SU-DHL-6 (cell line): ENCODE measurements at regions not wholly inside any gene's neighbourhood (a gene's known extent, or its start where the extent isn't known, plus 50 kb on each side); places are given as distances from the start of the nearest gene placed in this dataset.

Source experiments
- H2AFZ ChIP-seq: fragments of 200-600 bp; sonication (generic); 2 replicates; pipeline ENCODE4 v1.6.1; 2014; ENCODE audit warnings: low read depth, mild to moderate bottlenecking, moderate library complexity, mixed read lengths, antibody characterized with exemption, low read length; ENCODE audit not compliant: severe bottlenecking
- H3F3A ChIP-seq: fragments of 200-600 bp; shearing (Covaris generic); 2 replicates; pipeline ENCODE4 v1.6.0; 2016; ENCODE audit warnings: antibody characterized with exemption, mild to moderate bottlenecking; ENCODE audit not compliant: insufficient read depth
- H3K27ac ChIP-seq: fragments of 200-600 bp; sonication (generic); 2 replicates; pipeline ENCODE4 v1.5.1; 2016; ENCODE audit warnings: low read depth, mild to moderate bottlenecking, low read length, moderate library complexity, mixed read lengths
- H3K27me3 ChIP-seq: fragments of 200-600 bp; sonication (generic), shearing (Covaris generic); 2 replicates; pipeline ENCODE4 v1.6.0; 2014; ENCODE audit warnings: mild to moderate bottlenecking, low read length
- H3K36me3 ChIP-seq: fragments of 200-600 bp; sonication (generic); 2 replicates; pipeline ENCODE4 v1.6.1; 2014; ENCODE audit warnings: mild to moderate bottlenecking, low read length, mixed read lengths
- H3K4me2 ChIP-seq: fragments of 300-600, 200-600 bp; shearing (Covaris generic), sonication (generic); 2 replicates; pipeline ENCODE4 v1.6.0; 2014; ENCODE audit warnings: low read length, low read depth, mild to moderate bottlenecking; ENCODE audit not compliant: poor library complexity, severe bottlenecking
- H3K4me3 ChIP-seq: fragments of 200-600 bp; sonication (generic); 2 replicates; pipeline ENCODE4 v1.5.1; 2014; ENCODE audit warnings: antibody characterized with exemption, low read length, mild to moderate bottlenecking, mixed read lengths; ENCODE audit not compliant: insufficient read depth, poor library complexity, severe bottlenecking
- H3K79me2 ChIP-seq: fragments of 200-600 bp; sonication (generic); 2 replicates; pipeline ENCODE4 v1.6.1; 2014; ENCODE audit warnings: mild to moderate bottlenecking, low read length, moderate library complexity; ENCODE audit not compliant: insufficient read depth
- H3K9ac ChIP-seq: fragments of 200-600 bp; sonication (generic); 2 replicates; pipeline ENCODE4 v1.7.0; 2014; ENCODE audit warnings: mild to moderate bottlenecking, low read length
- H3K9me2 ChIP-seq: fragments of 200-600 bp; sonication (generic); replicated peaks from 2 replicates; pipeline ENCODE4 v1.6.1; 2014; ENCODE audit warnings: low read length; ENCODE audit not compliant: insufficient read depth
- H3K9me3 ChIP-seq: fragments of 200-600 bp; sonication (generic); 2 replicates; pipeline ENCODE4 v1.6.1; 2014; ENCODE audit warnings: low read length, mixed read lengths; ENCODE audit not compliant: insufficient read depth
- H4K20me1 ChIP-seq: fragments of 200-600 bp; sonication (generic); 2 replicates; pipeline ENCODE4 v1.6.1; 2014; ENCODE audit warnings: low read depth, mild to moderate bottlenecking, antibody characterized with exemption, low read length, moderate library complexity, mixed read lengths
- EZH2phosphoT487 ChIP-seq: fragments of 200-600 bp; sonication (generic), shearing (Covaris generic); conservative IDR thresholded peaks from 2 replicates; pipeline ENCODE4 v1.6.1; 2018; ENCODE audit warnings: mild to moderate bottlenecking, antibody characterized with exemption, low read length, moderate library complexity, mixed read lengths
- TF ChIP-seq, protein P1 (sequence below): fragments of 200-600 bp; sonication (generic); IDR thresholded peaks from one replicate; pipeline ENCODE4 v1.5.1; 2017; ENCODE audit warnings: antibody characterized with exemption, mild to moderate bottlenecking, low read length, moderate library complexity; ENCODE audit not compliant: insufficient read depth, poor library complexity, severe bottlenecking

DNA sequence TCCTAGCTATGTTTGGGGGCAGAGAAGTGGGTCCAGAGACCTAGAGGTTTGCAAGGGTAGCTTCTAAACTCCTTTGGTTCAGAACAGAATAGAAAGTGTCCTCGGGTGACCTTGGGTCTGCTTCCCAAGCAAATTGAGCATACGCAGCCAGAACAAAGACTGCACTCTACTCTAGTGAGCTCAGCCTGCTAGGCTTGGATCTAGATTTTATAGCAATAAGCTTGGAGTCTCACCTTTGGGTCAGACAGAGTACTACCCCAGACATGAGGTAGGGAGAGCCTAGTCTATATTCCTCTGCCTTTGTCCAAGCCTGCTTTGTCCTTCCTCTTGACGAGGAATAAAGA lies 52.6 kb upstream of the ELF5 start:
- Histone ChIP-seq H3K4me2 (no peak overlapping the region), H3K9me3 (no peaks in the 10 kb centered on the region), H3K36me3 (no peaks in the 10 kb centered on the region), H3K9me2 (no peaks in the 10 kb centered on the region), H4K20me1 (no peaks in the 10 kb centered on the region), H3K4me3 (no peak overlapping the region), H3K9ac (no peak overlapping the region), H2AFZ (no peak overlapping the region), H3F3A (no peaks in the 10 kb centered on the region), H3K27me3 (no peaks in the 10 kb centered on the region), H3K27ac (no peak overlapping the region), H3K79me2 (no peaks in the 10 kb centered on the region)
- TF ChIP-seq EZH2phosphoT487 = no peak

- Histone ChIP-seq H3K9me2 (no peaks in the 10 kb centered on the region), H3K9me3 (no peaks in the 10 kb centered on the region), H3F3A (no peaks in the 10 kb centered on the region), H4K20me1 (no peaks in the 10 kb centered on the region), H3K27me3 (no peaks in the 10 kb centered on the region), H3K4me2 (no peak overlapping the region), H3K79me2 (no peaks in the 10 kb centered on the region), H3K36me3 (no peaks in the 10 kb centered on the region), H2AFZ (no peak overlapping the region), H3K9ac (no peak overlapping the region), H3K4me3 (no peak overlapping the region), H3K27ac (no peak overlapping the region)
- TF ChIP-seq, protein P1, sequence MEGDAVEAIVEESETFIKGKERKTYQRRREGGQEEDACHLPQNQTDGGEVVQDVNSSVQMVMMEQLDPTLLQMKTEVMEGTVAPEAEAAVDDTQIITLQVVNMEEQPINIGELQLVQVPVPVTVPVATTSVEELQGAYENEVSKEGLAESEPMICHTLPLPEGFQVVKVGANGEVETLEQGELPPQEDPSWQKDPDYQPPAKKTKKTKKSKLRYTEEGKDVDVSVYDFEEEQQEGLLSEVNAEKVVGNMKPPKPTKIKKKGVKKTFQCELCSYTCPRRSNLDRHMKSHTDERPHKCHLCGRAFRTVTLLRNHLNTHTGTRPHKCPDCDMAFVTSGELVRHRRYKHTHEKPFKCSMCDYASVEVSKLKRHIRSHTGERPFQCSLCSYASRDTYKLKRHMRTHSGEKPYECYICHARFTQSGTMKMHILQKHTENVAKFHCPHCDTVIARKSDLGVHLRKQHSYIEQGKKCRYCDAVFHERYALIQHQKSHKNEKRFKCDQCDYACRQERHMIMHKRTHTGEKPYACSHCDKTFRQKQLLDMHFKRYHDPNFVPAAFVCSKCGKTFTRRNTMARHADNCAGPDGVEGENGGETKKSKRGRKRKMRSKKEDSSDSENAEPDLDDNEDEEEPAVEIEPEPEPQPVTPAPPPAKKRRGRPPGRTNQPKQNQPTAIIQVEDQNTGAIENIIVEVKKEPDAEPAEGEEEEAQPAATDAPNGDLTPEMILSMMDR = no peak
- TF ChIP-seq EZH2phosphoT487 = no peak
Measured at GRCh38 chr11:34566736-34567135, 53.1 kb upstream of the ELF5 start.

DNA sequence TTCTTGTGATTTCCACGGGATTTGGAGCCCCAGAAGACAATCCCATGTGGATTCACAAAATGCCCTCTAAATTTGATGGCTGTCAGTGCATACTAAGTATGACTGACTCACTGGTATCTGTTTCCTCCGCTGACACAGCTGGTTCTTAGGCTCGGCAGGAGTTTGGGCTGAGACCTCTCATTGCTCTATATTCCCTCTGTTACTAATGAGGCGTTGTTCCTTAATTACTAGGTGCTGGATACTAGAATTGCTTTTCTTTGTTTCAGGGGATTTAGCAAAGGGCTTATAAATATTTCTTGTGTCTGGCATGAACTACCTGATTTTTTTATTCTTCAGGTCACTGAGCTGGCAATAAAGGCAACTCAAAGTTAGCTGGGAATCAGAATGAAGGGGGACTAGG lies 53.2 kb upstream of the EHF start:
- H3K27ac ChIP-seq = no peak overlapping the region
- H3K27me3 ChIP-seq = no peaks in the 10 kb centered on the region
- H3K9me3 ChIP-seq = no peaks in the 10 kb centered on the region
- no peaks in the 10 kb centered on the region for H3K9me2 ChIP-seq
- H3K9ac ChIP-seq = no peak overlapping the region
- H4K20me1 ChIP-seq = no peaks in the 10 kb centered on the region
- no peaks in the 10 kb centered on the region for H3K36me3 ChIP-seq
- no peaks in the 10 kb centered on the region for H3F3A ChIP-seq
- TF ChIP-seq, protein P1 = no peak
- no peak for TF ChIP-seq EZH2phosphoT487
- no peaks in the 10 kb centered on the region for H3K79me2 ChIP-seq
- H3K4me3 ChIP-seq = no peak overlapping the region
- H2AFZ ChIP-seq = no peak overlapping the region
- H3K4me2 ChIP-seq = no peak overlapping the region

GRCh38 chr11:34570584-34570983 lies 50.3 kb upstream of the EHF start:
- no peak overlapping the region for H3K27ac ChIP-seq
- no peaks in the 10 kb centered on the region for H3K9me2 ChIP-seq
- no peaks in the 10 kb centered on the region for H3F3A ChIP-seq
- no peak for TF ChIP-seq EZH2phosphoT487
- TF ChIP-seq, protein P1 = no peak
- H2AFZ ChIP-seq = no peak overlapping the region
- H3K27me3 ChIP-seq = no peaks in the 10 kb centered on the region
- no peaks in the 10 kb centered on the region for H4K20me1 ChIP-seq
- no peak overlapping the region for H3K9ac ChIP-seq
- H3K36me3 ChIP-seq = no peaks in the 10 kb centered on the region
- H3K9me3 ChIP-seq = no peaks in the 10 kb centered on the region
- H3K4me2 ChIP-seq = no peak overlapping the region
- no peak overlapping the region for H3K4me3 ChIP-seq
- H3K79me2 ChIP-seq = no peaks in the 10 kb centered on the region
